ENCODE measurements at regions not wholly inside any gene's neighbourhood (a gene's known extent, or its start where the extent isn't known, plus 50 kb on each side); places are given as distances from the start of the nearest gene placed in this dataset.

DNA sequence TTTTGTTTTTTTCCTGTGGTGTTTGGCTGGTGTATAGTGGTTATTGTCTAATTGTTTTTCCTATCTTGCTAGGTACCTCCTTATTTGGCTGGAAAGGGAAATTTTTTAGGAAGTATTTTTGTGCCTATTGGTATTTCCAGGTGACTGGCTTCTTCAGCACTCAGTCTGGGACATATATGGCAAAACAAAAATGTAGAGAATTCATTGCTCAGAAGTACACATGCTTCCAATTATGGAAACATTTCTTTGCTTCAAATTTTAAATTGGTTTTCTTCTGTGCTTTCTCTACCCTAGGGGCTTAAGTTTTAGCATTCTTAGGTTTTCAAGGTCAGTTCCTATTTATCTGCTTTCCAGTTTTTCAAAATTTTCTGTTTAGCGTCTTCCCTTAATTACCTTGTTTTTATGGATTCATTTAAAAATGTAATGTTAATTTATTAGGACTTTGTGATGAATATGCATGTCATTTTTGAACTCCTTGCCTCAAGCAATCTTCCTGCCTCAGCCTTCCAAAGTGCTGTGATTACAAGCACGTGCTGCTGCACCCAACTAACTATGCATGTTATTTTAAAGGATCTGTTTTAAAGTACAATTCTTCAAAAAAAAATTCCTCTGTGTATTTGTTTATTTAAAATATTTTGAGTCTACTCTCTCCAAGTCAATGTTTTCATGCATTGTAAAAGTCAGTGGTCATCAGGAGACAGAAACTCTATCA lies 231.9 kb upstream of the DPPA4 start:
- TF ChIP-seq, protein P1, sequence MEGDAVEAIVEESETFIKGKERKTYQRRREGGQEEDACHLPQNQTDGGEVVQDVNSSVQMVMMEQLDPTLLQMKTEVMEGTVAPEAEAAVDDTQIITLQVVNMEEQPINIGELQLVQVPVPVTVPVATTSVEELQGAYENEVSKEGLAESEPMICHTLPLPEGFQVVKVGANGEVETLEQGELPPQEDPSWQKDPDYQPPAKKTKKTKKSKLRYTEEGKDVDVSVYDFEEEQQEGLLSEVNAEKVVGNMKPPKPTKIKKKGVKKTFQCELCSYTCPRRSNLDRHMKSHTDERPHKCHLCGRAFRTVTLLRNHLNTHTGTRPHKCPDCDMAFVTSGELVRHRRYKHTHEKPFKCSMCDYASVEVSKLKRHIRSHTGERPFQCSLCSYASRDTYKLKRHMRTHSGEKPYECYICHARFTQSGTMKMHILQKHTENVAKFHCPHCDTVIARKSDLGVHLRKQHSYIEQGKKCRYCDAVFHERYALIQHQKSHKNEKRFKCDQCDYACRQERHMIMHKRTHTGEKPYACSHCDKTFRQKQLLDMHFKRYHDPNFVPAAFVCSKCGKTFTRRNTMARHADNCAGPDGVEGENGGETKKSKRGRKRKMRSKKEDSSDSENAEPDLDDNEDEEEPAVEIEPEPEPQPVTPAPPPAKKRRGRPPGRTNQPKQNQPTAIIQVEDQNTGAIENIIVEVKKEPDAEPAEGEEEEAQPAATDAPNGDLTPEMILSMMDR (conservative IDR thresholded peaks at IDR 0.05) = no peak
- no peak for TF ChIP-seq ZFX (IDR thresholded peaks at IDR 0.05)
- no peak overlapping the region for H3K27ac ChIP-seq

DNA sequence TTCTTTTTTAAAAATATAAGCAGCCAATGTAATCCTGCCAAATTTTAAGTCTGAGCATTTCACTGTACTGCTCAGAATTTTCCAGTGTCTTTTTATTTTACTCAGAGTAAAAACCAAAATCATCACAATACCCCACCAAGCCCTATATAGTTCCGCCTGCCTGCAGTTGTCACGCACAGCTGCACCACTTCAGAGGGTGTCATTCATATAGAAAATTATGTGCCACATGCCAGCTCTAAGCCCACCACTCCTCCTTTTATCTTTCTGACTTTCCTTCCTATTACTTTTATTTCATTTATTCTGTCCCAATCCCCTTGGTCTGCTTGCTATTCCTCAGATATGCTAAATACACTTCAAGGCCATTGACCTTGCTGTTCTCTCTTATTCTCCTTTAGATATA lies 233.1 kb upstream of the DPPA4 start:
- no peak overlapping the region for H3K27ac ChIP-seq
- TF ChIP-seq ZFX (IDR thresholded peaks at IDR 0.05) = no peak
- TF ChIP-seq, protein P1 (conservative IDR thresholded peaks at IDR 0.05) = no peak

GRCh38 chr3:109572301-109572700 lies 235.0 kb upstream of the DPPA4 start:
- TF ChIP-seq, protein P1 (conservative IDR thresholded peaks at IDR 0.05) = no peak
- TF ChIP-seq ZFX (IDR thresholded peaks at IDR 0.05) = no peak
- no peak overlapping the region for H3K27ac ChIP-seq

DNA sequence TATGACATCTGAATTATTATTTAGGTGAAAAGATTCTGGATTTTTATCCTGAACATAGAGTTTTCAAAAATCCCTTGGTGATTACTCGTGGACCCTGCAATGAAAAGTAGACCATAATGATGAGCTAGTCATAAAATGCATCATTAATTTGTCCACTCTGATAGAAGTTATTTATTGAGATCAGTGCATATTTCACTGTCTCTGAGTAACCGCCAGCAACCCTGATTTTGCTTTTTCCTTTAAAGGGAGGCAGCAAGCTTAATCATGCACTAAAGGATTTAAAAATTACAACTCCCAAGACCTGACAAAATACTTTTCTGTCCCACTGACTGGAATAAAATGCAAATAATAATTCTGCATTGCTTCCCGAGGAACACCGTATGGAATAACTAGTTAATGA lies 259.6 kb upstream of the DPPA4 start:
- no peak for TF ChIP-seq ZFX (IDR thresholded peaks at IDR 0.05)
- TF ChIP-seq, protein P1 (conservative IDR thresholded peaks at IDR 0.05) = no peak
- H3K27ac ChIP-seq = no peak overlapping the region

DNA sequence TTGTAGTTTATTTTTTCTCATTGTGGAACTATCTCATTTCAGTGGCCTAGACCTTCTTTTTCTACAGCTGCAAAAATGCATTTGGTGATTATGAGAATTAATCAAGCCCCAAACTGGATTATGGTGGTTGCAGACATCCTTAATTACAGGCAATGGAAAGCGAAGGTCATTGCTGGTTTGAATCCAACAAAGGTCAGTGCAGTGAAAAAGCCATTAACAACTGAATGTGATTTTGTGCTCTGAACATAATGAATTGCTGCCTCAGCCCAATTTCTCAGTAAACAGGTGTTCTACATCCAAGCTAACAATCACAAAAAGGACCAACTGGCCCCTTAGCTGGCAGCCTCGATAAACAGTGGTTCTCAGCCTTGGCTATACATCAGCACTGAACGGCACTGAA lies 260.1 kb upstream of the DPPA4 start:
- TF ChIP-seq, protein P1 (conservative IDR thresholded peaks at IDR 0.05) = no peak
- TF ChIP-seq ZFX (IDR thresholded peaks at IDR 0.05) = no peak
- no peak overlapping the region for H3K27ac ChIP-seq

GRCh38 chr3:109607897-109608296 lies 270.6 kb upstream of the DPPA4 start:
- no peak overlapping the region for H3K27ac ChIP-seq
- TF ChIP-seq, protein P1 (conservative IDR thresholded peaks at IDR 0.05) = no peak
- no peak for TF ChIP-seq ZFX (IDR thresholded peaks at IDR 0.05)

GRCh38 chr3:109608574-109608973 lies 271.2 kb upstream of the DPPA4 start:
- no peak for TF ChIP-seq ZFX (IDR thresholded peaks at IDR 0.05)
- TF ChIP-seq, protein P1 (conservative IDR thresholded peaks at IDR 0.05) = no peak
- no peak overlapping the region for H3K27ac ChIP-seq
